ENCODE measurements at regions not wholly inside any gene's neighbourhood (a gene's known extent, or its start where the extent isn't known, plus 50 kb on each side); places are given as distances from the start of the nearest gene placed in this dataset.

DNA sequence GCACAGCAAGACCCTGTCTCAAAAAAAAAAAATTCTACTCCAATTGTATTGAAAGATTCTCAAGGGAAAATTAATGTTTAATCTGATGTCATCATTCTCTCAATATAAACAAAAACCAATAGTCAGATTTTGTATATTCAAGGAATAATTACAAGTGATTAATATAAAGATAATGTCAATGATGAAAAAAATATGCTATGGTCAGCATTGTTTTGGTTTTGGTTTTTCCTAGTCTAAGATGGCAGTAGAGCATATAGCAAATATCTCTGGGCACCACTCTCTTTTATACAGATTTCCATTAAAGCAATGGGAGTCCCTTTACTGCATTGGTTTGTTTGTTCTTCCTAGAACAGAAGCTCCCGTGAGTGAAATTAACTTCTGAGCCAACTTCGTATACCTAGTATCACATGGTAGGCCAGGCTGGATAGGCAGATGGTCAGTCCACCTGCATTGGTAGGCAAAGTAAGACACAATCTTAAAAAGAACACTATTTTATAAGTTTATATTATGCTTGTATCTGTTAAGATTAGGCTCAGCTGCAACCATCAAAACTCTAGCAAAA lies 523.8 kb upstream of the JARID2 start:
- Histone ChIP-seq H3K9me2 (ENCODE audit: insufficient read depth, low read length) (no peaks in the 10 kb centered on the region), H3K36me3 (ENCODE audit: insufficient read depth, low read length) (no peaks in the 10 kb centered on the region), H3K4me2 (ENCODE audit: low read length) (no peak overlapping the region), H3K9ac (ENCODE audit: low read length) (no peak overlapping the region), H3F3A (ENCODE audit: insufficient read depth, low read length, poor library complexity, severe bottlenecking) (no peaks in the 10 kb centered on the region), H4K20me1 (ENCODE audit: insufficient read depth) (no peaks in the 10 kb centered on the region), H3K4me3 (ENCODE audit: low read length) (no peak overlapping the region), H3K79me2 (replicated peaks; ENCODE audit: insufficient read depth, low read length) (no peaks in the 10 kb centered on the region), H3K9me3 (ENCODE audit: low read length) (no peaks in the 10 kb centered on the region), H2AFZ (ENCODE audit: low read depth, low read length) (no peak overlapping the region), H3K27me3 (ENCODE audit: insufficient read depth, low read depth, low read length) (no peaks in the 10 kb centered on the region), H3K27ac (ENCODE audit: low read length) (no peak overlapping the region)
- TF ChIP-seq TAF1 (IDR thresholded peaks at IDR 0.05; ENCODE audit: low read depth): no peak
- no peak for TF ChIP-seq RAD21 (conservative IDR thresholded peaks at IDR 0.05)
- TF ChIP-seq EP300 (conservative IDR thresholded peaks at IDR 0.05; ENCODE audit: poor library complexity, severe bottlenecking): no peak
- TF ChIP-seq, protein P1, sequence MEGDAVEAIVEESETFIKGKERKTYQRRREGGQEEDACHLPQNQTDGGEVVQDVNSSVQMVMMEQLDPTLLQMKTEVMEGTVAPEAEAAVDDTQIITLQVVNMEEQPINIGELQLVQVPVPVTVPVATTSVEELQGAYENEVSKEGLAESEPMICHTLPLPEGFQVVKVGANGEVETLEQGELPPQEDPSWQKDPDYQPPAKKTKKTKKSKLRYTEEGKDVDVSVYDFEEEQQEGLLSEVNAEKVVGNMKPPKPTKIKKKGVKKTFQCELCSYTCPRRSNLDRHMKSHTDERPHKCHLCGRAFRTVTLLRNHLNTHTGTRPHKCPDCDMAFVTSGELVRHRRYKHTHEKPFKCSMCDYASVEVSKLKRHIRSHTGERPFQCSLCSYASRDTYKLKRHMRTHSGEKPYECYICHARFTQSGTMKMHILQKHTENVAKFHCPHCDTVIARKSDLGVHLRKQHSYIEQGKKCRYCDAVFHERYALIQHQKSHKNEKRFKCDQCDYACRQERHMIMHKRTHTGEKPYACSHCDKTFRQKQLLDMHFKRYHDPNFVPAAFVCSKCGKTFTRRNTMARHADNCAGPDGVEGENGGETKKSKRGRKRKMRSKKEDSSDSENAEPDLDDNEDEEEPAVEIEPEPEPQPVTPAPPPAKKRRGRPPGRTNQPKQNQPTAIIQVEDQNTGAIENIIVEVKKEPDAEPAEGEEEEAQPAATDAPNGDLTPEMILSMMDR (IDR thresholded peaks at IDR 0.05; ENCODE audit: poor library complexity, severe bottlenecking): no peak
- no peak for TF ChIP-seq SMC3 (conservative IDR thresholded peaks at IDR 0.05; ENCODE audit: poor library complexity)
- no peak for TF ChIP-seq MXI1 (conservative IDR thresholded peaks at IDR 0.05; ENCODE audit: poor library complexity, severe bottlenecking)
- no peak for TF ChIP-seq POLR2AphosphoS5 (IDR thresholded peaks at IDR 0.05)
- TF ChIP-seq EZH2 (IDR thresholded peaks at IDR 0.05; ENCODE audit: borderline replicate concordance, insufficient read depth, low read length, poor library complexity, severe bottlenecking): no peak
- TF ChIP-seq, protein P2, sequence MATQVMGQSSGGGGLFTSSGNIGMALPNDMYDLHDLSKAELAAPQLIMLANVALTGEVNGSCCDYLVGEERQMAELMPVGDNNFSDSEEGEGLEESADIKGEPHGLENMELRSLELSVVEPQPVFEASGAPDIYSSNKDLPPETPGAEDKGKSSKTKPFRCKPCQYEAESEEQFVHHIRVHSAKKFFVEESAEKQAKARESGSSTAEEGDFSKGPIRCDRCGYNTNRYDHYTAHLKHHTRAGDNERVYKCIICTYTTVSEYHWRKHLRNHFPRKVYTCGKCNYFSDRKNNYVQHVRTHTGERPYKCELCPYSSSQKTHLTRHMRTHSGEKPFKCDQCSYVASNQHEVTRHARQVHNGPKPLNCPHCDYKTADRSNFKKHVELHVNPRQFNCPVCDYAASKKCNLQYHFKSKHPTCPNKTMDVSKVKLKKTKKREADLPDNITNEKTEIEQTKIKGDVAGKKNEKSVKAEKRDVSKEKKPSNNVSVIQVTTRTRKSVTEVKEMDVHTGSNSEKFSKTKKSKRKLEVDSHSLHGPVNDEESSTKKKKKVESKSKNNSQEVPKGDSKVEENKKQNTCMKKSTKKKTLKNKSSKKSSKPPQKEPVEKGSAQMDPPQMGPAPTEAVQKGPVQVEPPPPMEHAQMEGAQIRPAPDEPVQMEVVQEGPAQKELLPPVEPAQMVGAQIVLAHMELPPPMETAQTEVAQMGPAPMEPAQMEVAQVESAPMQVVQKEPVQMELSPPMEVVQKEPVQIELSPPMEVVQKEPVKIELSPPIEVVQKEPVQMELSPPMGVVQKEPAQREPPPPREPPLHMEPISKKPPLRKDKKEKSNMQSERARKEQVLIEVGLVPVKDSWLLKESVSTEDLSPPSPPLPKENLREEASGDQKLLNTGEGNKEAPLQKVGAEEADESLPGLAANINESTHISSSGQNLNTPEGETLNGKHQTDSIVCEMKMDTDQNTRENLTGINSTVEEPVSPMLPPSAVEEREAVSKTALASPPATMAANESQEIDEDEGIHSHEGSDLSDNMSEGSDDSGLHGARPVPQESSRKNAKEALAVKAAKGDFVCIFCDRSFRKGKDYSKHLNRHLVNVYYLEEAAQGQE (IDR thresholded peaks at IDR 0.05; ENCODE audit: borderline replicate concordance): no peak

DNA sequence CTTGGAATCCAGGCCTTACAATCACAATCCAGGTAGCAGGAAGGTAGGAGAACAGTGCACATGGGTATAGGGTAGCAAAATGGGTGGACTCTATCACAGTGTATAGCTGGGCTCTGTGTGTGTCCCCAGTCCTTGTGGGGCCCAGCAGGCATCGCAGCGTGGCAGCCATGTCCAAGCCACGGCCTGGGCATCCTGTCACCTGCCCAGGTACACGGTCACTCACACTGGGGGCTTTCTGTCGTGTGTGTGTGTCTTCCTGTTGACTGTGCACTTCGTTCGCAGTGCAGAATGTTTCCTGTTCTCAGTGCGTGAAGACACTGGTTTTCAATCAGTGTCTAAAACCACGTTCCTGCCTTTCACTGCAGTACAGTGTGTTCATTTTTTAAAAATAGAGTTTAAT lies 523.2 kb upstream of the JARID2 start:
- no peaks in the 10 kb centered on the region for H3K79me2 ChIP-seq (replicated peaks; ENCODE audit: insufficient read depth, low read length)

More for the DNA sequence above, 523.2 kb upstream of the JARID2 start:
- H3K9me2 ChIP-seq (ENCODE audit: insufficient read depth, low read length): no peaks in the 10 kb centered on the region
- TF ChIP-seq MXI1 (conservative IDR thresholded peaks at IDR 0.05; ENCODE audit: poor library complexity, severe bottlenecking): no peak
- no peak for TF ChIP-seq RAD21 (conservative IDR thresholded peaks at IDR 0.05)
- no peak for TF ChIP-seq EZH2 (IDR thresholded peaks at IDR 0.05; ENCODE audit: borderline replicate concordance, insufficient read depth, low read length, poor library complexity, severe bottlenecking)
- TF ChIP-seq TAF1 (IDR thresholded peaks at IDR 0.05; ENCODE audit: low read depth): no peak
- TF ChIP-seq EP300 (conservative IDR thresholded peaks at IDR 0.05; ENCODE audit: poor library complexity, severe bottlenecking): no peak
- TF ChIP-seq, protein P2 (IDR thresholded peaks at IDR 0.05; ENCODE audit: borderline replicate concordance): no peak
- no peak for TF ChIP-seq SMC3 (conservative IDR thresholded peaks at IDR 0.05; ENCODE audit: poor library complexity)
- TF ChIP-seq, protein P1 (IDR thresholded peaks at IDR 0.05; ENCODE audit: poor library complexity, severe bottlenecking): no peak
- no peak for TF ChIP-seq POLR2AphosphoS5 (IDR thresholded peaks at IDR 0.05)
- no peak overlapping the region for H3K9ac ChIP-seq (ENCODE audit: low read length)
- no peak overlapping the region for H3K4me3 ChIP-seq (ENCODE audit: low read length)
- no peaks in the 10 kb centered on the region for H3K36me3 ChIP-seq (ENCODE audit: insufficient read depth, low read length)
- H4K20me1 ChIP-seq (ENCODE audit: insufficient read depth): no peaks in the 10 kb centered on the region
- H3K4me2 ChIP-seq (ENCODE audit: low read length): no peak overlapping the region
- H3F3A ChIP-seq (ENCODE audit: insufficient read depth, low read length, poor library complexity, severe bottlenecking): no peaks in the 10 kb centered on the region
- no peak overlapping the region for H3K27ac ChIP-seq (ENCODE audit: low read length)
- no peak overlapping the region for H2AFZ ChIP-seq (ENCODE audit: low read depth, low read length)
- no peaks in the 10 kb centered on the region for H3K9me3 ChIP-seq (ENCODE audit: low read length)
- H3K27me3 ChIP-seq (ENCODE audit: insufficient read depth, low read depth, low read length): no peaks in the 10 kb centered on the region
